Naive thymus-derived CD4-positive, alpha-beta T cell (primary cell): ENCODE measurements at regions not wholly inside any gene's neighbourhood (a gene's known extent, or its start where the extent isn't known, plus 50 kb on each side); places are given as distances from the start of the nearest gene placed in this dataset.

Experiments used
- ATAC-seq: fragments of 150-1000 bp; cut with Tn5 transposase; 2 replicates; pipeline ENCODE4 v1.10.0; 2021; ENCODE audit warnings: mild to moderate bottlenecking, moderate library complexity
- CTCF ChIA-PET: fragments of 350-600 bp; sonication (Branson Sonifier 250); formaldehyde crosslinking; loops from one replicate; lab custom pipeline; 2021; ENCODE audit warnings: antibody characterized with exemption; lab: Charles Lee
- POLR2A ChIA-PET: fragments of 350-600 bp; sonication (Branson Sonifier 250); formaldehyde crosslinking; loops from one replicate; lab custom pipeline; 2021; ENCODE audit warnings: antibody characterized with exemption, inconsistent platforms; lab: Charles Lee
- DNase-seq, 9 donors: peaks; one replicate each; pipeline versions ENCODE4 v3.0.0 to v3.0.0-alpha.2; 2020 to 2022; ENCODE audit warnings: mixed read lengths in 1 of 9
- H3K27ac ChIP-seq: one replicate; pipeline ENCODE4 v1.7.0; 2013; ENCODE audit warnings: mild to moderate bottlenecking, low read depth, low read length, moderate library complexity
- H3K27me3 ChIP-seq, 2 donors: one replicate each; pipeline ENCODE4 v1.7.0; 2013; ENCODE audit warnings: low read length in 2 of 2, mild to moderate bottlenecking in 2 of 2, moderate library complexity in 2 of 2; ENCODE audit not compliant: control insufficient read depth in 2 of 2, insufficient read depth in 2 of 2
- H3K36me3 ChIP-seq, 3 experiments: 1 replicate in 2 of 3; 2 replicates in 1 of 3; pipeline ENCODE4 v1.7.0; 2013; ENCODE audit warnings: low read length in 3 of 3, mild to moderate bottlenecking in 3 of 3, moderate library complexity in 1 of 3; ENCODE audit not compliant: insufficient read depth in 3 of 3, control insufficient read depth in 2 of 3
- H3K4me1 ChIP-seq, 2 donors: one replicate each; pipeline ENCODE4 v1.7.0; 2013; ENCODE audit warnings: low read length in 2 of 2, mild to moderate bottlenecking in 2 of 2, moderate library complexity in 1 of 2; ENCODE audit not compliant: control insufficient read depth in 2 of 2, insufficient read depth in 2 of 2
- H3K4me3 ChIP-seq: 2 replicates; pipeline ENCODE4 v1.7.0; 2013; ENCODE audit warnings: mild to moderate bottlenecking, low read length
- H3K9me3 ChIP-seq, 3 experiments: 1 replicate in 2 of 3; 2 replicates in 1 of 3; pipeline ENCODE4 v1.7.0; 2013; ENCODE audit warnings: low read length in 3 of 3; ENCODE audit not compliant: control insufficient read depth in 2 of 3
- H3K27ac Mint-ChIP-seq, 9 donors: one replicate each; pipeline ENCODE4 v1.8.0; 2020 to 2022; ENCODE audit warnings: mixed read lengths in 9 of 9, mild to moderate bottlenecking in 8 of 9, moderate library complexity in 5 of 9, inconsistent platforms in 2 of 9
- H3K27me3 Mint-ChIP-seq, 5 donors: one replicate each; pipeline ENCODE4 v1.8.0; 2021 to 2022; ENCODE audit warnings: mixed read lengths in 5 of 5, mild to moderate bottlenecking in 1 of 5
- H3K36me3 Mint-ChIP-seq, 5 donors: one replicate each; pipeline ENCODE4 v1.8.0; 2020 to 2022; ENCODE audit warnings: mixed read lengths in 5 of 5, mild to moderate bottlenecking in 3 of 5, inconsistent platforms in 1 of 5
- H3K4me1 Mint-ChIP-seq, 7 donors: one replicate each; pipeline ENCODE4 v1.8.0; 2020 to 2022; ENCODE audit warnings: mixed read lengths in 7 of 7, mild to moderate bottlenecking in 3 of 7, inconsistent platforms in 1 of 7
- H3K4me3 Mint-ChIP-seq, 10 donors: one replicate each; pipeline ENCODE4 v1.8.0; 2020 to 2022; ENCODE audit warnings: mild to moderate bottlenecking in 10 of 10, mixed read lengths in 10 of 10, moderate library complexity in 6 of 10, inconsistent platforms in 2 of 10
- H3K9me3 Mint-ChIP-seq, 11 donors: one replicate each; pipeline ENCODE4 v1.8.0; 2020 to 2022; ENCODE audit warnings: mixed read lengths in 11 of 11, mild to moderate bottlenecking in 4 of 11, inconsistent platforms in 1 of 11, moderate library complexity in 1 of 11
- intact Hi-C, 2 donors: fragments of 100-400 bp; cut with micrococcal nuclease; formaldehyde crosslinking; loops; one replicate each; pipeline ENCODE4 v1.15.1; 2023

DNA sequence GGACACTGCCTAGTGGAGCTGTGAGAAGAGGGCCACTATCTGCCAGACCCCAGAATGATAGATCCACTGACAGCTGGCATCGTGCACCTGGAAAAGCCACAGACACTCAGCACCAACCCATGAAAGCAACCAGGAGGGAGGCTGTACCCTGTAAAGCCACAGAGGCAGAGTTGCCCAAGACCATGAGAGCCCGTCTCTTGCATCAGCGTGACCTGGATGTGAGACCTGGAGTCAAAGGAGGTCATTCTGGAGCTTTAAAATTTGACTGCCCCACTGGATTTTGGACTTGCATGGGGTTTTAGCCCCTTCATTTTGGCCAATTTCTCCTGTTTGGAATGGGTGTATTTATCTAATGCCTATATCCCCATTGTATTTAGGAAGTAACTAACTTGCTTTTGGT is 83.5 kb upstream of the P3H2 start:
- ATAC-seq (no peak), DNase-seq (no peak)
- ChIA-PET POLR2A (no interaction called here), CTCF (no interaction called here)
- peaks cover 0 to 3% (median 0%) of the 10 kb centered on the region in 5 donors for H3K36me3 Mint-ChIP-seq
- no peaks in the 10 kb centered on the region for H3K27me3 ChIP-seq
- H3K4me3 Mint-ChIP-seq, result no peak overlapping the region
- intact Hi-C loops, result loop anchor here (5.0 kb wide), 1 partner anchor 932 kb away; no protein-coding TSS in a partner anchor
- no peaks in the 10 kb centered on the region for H3K36me3 ChIP-seq
- H3K9me3 ChIP-seq, result no peaks in the 10 kb centered on the region
- H3K27me3 Mint-ChIP-seq, result peaks cover 4 to 40% (median 9%) of the 10 kb centered on the region in 5 donors
- H3K4me3 ChIP-seq, result no peak overlapping the region
- no peak overlapping the region for H3K27ac ChIP-seq
- H3K4me1 ChIP-seq, result no peaks in the 10 kb centered on the region
- H3K9me3 Mint-ChIP-seq, result no peaks in the 10 kb centered on the region
- H3K4me1 Mint-ChIP-seq, result peaks cover 0 to 4% (median 0%) of the 10 kb centered on the region in 7 donors
- H3K27ac Mint-ChIP-seq, result no peak overlapping the region

DNA sequence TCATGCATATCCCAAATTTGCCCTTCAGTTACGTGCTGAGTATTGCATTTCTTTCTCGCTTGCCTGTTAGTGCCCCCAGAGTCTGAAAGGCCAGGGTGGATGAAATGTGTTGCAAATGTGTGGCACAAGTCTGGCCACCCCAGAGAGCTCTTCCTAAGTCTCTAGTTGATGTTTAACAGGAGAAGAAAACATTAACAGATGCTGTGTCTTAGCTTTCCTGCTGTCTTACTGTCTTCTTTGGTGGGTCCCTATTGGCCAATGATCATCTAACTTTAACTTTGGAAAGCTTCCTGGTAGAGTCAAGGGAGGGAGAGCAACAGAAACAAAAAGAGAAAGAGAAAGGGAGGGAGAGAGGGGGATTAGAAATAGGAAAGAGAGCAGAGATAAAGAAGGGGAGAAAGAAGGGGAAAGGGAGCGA is 76.7 kb upstream of the P3H2 start:
- H3K9me3 Mint-ChIP-seq, result no peaks in the 10 kb centered on the region
- H3K36me3 ChIP-seq, result no peaks in the 10 kb centered on the region
- no peaks in the 10 kb centered on the region for H3K27me3 ChIP-seq
- H3K4me3 ChIP-seq, result no peak overlapping the region
- ChIA-PET POLR2A (no interaction called here), CTCF (no interaction called here)
- H3K4me1 ChIP-seq, result no peaks in the 10 kb centered on the region
- no peak overlapping the region for H3K27ac ChIP-seq
- ATAC-seq, result no peak
- no peak for DNase-seq
- no peaks in the 10 kb centered on the region for H3K36me3 Mint-ChIP-seq
- H3K4me3 Mint-ChIP-seq, result no peak overlapping the region
- H3K9me3 ChIP-seq, result no peaks in the 10 kb centered on the region
- H3K27me3 Mint-ChIP-seq, result peaks cover 0 to 13% (median 9%) of the 10 kb centered on the region in 5 donors
- H3K27ac Mint-ChIP-seq, result no peak overlapping the region
- intact Hi-C loops, result no loop called here
- peaks cover 0 to 4% (median 0%) of the 10 kb centered on the region in 7 donors for H3K4me1 Mint-ChIP-seq

DNA sequence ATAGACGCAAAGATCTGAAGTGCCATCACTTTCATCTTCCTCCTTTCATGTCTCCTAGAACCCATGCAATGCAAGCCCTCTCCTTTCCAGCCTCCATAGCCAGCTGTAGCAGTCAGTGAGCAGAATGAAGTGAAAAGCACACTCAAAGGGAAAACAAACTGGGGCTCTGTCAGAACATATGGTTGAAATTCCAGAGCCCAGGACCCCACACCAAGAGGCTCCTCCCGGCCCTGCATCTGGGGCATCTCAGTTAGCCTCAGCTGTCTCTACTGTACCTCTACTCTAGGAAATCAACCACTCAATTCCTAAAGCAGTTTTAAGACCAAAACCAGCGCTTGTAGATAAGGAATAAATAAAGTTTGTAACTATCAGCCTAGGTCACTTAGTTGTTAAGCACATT is 73.8 kb upstream of the P3H2 start:
- no peaks in the 10 kb centered on the region for H3K9me3 ChIP-seq
- H3K4me3 Mint-ChIP-seq, result no peak overlapping the region
- no peaks in the 10 kb centered on the region for H3K4me1 Mint-ChIP-seq
- DNase-seq (no peak), ATAC-seq (no peak)
- intact Hi-C loops, result no loop called here
- H3K27ac Mint-ChIP-seq, result no peak overlapping the region
- ChIA-PET CTCF (no interaction called here), POLR2A (no interaction called here)
- no peaks in the 10 kb centered on the region for H3K9me3 Mint-ChIP-seq
- no peak overlapping the region for H3K4me3 ChIP-seq
- peaks cover 0 to 9% (median 4%) of the 10 kb centered on the region in 5 donors for H3K27me3 Mint-ChIP-seq
- H3K36me3 ChIP-seq, result no peaks in the 10 kb centered on the region
- no peak overlapping the region for H3K27ac ChIP-seq
- no peaks in the 10 kb centered on the region for H3K4me1 ChIP-seq
- no peaks in the 10 kb centered on the region for H3K27me3 ChIP-seq
- no peaks in the 10 kb centered on the region for H3K36me3 Mint-ChIP-seq

DNA sequence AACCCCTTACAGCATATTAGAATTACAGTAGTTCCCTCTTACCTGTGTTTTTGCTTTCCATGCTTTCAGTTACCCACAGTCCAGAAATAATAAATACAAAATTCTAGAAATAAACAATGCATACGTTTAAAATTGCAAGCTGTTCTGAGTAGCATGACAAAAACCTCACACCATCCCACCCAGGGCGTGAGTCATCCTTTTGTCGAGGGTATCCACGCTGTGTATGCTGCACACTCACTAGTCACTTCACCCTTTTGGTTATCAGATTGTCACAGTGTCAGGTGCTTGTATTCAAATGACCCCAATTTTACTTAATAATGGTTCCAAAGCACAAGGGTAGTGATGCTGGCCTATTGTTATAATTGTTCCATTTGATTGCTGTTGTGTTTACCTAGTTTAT is 72.5 kb upstream of the P3H2 start:
- CTCF ChIA-PET, result no interaction called here
- no peaks in the 10 kb centered on the region for H3K36me3 Mint-ChIP-seq

DNA sequence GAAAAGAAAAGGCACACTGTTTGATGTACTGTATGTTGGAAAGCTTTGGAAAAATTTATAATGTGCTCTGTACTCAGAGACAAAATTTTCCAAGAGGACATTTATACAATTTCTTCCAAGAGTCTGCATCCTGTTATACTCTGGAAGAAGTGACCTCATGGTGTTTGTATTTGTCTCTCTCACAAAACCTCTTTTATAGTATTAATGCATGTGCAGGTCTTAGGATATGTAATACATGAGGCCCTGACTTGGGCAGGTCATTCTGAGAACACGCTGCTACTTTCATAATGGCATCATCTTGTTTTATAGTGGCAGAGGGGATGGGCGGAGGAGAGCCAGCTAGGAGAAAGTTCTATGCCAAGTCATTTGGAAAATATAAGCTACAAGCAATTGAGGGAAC is 72.0 kb upstream of the P3H2 start:
- no peaks in the 10 kb centered on the region for H3K9me3 ChIP-seq
- intact Hi-C loops, result no loop called here
- H3K36me3 ChIP-seq, result no peaks in the 10 kb centered on the region
- H3K27me3 ChIP-seq, result no peaks in the 10 kb centered on the region
- no peaks in the 10 kb centered on the region for H3K4me1 ChIP-seq
- peaks cover 0 to 9% (median 4%) of the 10 kb centered on the region in 5 donors for H3K27me3 Mint-ChIP-seq
- DNase-seq (no peak), ATAC-seq (no peak)
- ChIA-PET CTCF (no interaction called here), POLR2A (no interaction called here)
- H3K4me1 Mint-ChIP-seq, result no peaks in the 10 kb centered on the region
- H3K9me3 Mint-ChIP-seq, result no peaks in the 10 kb centered on the region
- no peak overlapping the region for H3K4me3 Mint-ChIP-seq
- no peak overlapping the region for H3K27ac Mint-ChIP-seq
- no peak overlapping the region for H3K4me3 ChIP-seq
- H3K27ac ChIP-seq, result no peak overlapping the region
- H3K36me3 Mint-ChIP-seq, result no peaks in the 10 kb centered on the region

More for the DNA sequence above, 72.5 kb upstream of the P3H2 start:
- no peaks in the 10 kb centered on the region for H3K4me1 ChIP-seq
- intact Hi-C loops, result no loop called here
- Mint-ChIP-seq H3K27me3 (peaks cover 0 to 9% (median 4%) of the 10 kb centered on the region in 5 donors), H3K27ac (no peak overlapping the region), H3K4me1 (no peaks in the 10 kb centered on the region), H3K4me3 (no peak overlapping the region), H3K9me3 (no peaks in the 10 kb centered on the region)
- H3K4me3 ChIP-seq, result no peak overlapping the region
- no peak overlapping the region for H3K27ac ChIP-seq
- no peak for DNase-seq
- no peaks in the 10 kb centered on the region for H3K36me3 ChIP-seq
- H3K27me3 ChIP-seq, result no peaks in the 10 kb centered on the region
- no peak for ATAC-seq
- POLR2A ChIA-PET, result no interaction called here
- H3K9me3 ChIP-seq, result no peaks in the 10 kb centered on the region

DNA sequence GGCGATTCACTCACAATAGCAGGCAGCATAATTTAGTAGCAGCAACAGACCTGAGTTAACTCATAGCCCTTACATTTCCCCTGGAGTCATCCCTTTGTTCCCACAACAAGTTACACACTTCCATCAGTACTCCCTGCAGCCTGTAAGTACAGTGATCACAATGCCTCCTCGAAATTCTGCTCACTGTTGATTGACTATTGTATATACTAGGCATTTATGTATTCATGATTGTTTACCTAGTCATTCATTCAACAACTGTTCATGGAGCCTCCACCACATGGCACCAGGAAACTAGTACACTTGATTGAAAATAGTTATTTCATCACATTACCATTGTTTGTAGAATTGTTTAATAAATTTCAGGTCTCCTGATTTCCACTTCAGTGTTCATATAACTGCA is 71.4 kb upstream of the P3H2 start:
- Mint-ChIP-seq H3K27ac (no peak overlapping the region), H3K4me1 (no peaks in the 10 kb centered on the region), H3K36me3 (no peaks in the 10 kb centered on the region), H3K9me3 (no peaks in the 10 kb centered on the region), H3K27me3 (peaks cover 0 to 9% (median 0%) of the 10 kb centered on the region in 5 donors), H3K4me3 (no peak overlapping the region)
- H3K27me3 ChIP-seq, result no peaks in the 10 kb centered on the region
- no peak overlapping the region for H3K27ac ChIP-seq
- intact Hi-C loops, result no loop called here
- CTCF ChIA-PET, result no interaction called here
- no peaks in the 10 kb centered on the region for H3K4me1 ChIP-seq
- DNase-seq (no peak), ATAC-seq (no peak)
- no peaks in the 10 kb centered on the region for H3K9me3 ChIP-seq
- H3K4me3 ChIP-seq, result no peak overlapping the region
- POLR2A ChIA-PET, result no interaction called here
- no peaks in the 10 kb centered on the region for H3K36me3 ChIP-seq

DNA sequence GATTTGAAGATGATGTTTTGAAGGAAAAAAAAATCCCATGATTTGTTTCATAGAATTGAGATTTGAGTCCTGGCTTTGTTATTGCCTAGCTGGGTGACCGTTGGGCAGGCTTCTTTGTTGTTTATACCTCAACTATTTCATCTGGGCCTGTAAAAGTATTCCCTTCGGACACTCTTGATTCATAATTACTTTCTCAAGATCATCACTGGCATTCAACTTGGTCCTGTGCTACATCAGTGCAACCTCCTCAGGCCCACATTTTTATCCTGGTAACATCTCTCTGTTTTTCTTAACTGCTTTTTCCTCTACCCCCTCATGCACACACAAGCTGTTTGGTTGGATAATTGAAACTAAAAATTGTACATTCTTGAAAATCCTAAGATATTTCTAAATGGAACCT is 67.5 kb upstream of the P3H2 start:
- Mint-ChIP-seq H3K9me3 (no peaks in the 10 kb centered on the region), H3K4me3 (no peak overlapping the region), H3K27me3 (peaks cover 0 to 5% (median 0%) of the 10 kb centered on the region in 5 donors), H3K4me1 (no peaks in the 10 kb centered on the region), H3K27ac (no peak overlapping the region), H3K36me3 (no peaks in the 10 kb centered on the region)
- ATAC-seq (no peak), DNase-seq (no peak)
- intact Hi-C loops, result no loop called here
- Histone ChIP-seq H3K4me3 (no peak overlapping the region), H3K4me1 (no peaks in the 10 kb centered on the region), H3K27ac (no peak overlapping the region), H3K9me3 (no peaks in the 10 kb centered on the region), H3K27me3 (no peaks in the 10 kb centered on the region), H3K36me3 (no peaks in the 10 kb centered on the region)
- POLR2A ChIA-PET, result no interaction called here
- CTCF ChIA-PET, result no interaction called here
